ENCODE measurements at regions not wholly inside any gene's neighbourhood (a gene's known extent, or its start where the extent isn't known, plus 50 kb on each side); places are given as distances from the start of the nearest gene placed in this dataset.

DNA sequence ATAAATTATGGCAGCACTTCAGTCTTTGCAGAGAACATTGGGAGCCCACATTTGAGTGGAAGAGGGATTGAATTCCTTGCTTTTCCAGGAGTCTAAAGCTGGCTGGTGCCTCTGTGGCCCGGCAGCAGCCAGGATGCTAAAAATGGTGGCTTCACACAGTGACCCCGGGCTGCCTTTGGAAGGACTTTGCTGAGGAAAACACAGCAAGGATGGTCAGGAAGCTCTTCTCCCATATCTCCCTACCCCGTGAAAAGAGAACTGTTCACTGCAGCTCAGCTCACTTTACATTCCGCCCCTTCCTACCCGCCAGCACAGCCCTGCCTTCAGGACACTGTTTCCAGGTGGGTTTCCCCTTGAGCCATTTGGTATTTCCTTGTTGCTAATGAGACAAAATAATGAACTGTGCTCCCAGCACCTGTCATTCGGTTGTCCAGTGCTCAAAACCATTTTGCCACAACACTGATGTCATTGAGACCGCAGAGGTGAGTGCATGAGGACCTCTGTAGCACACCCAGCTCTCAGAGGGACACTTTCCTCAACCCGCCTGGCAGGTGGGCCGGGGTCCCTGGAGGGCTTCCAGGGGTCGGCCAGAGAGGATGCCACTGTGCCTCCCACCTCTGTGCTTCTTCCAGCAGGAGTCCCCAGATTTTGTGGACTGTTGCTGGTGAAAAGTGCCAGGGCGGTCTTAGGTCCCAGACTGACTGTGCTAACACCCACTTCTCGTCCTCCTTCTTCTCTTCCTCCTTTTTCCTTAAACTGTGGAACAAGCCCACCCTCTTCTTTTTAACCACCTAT is 255.7 kb upstream of the PPP2R2D start:
- WGBS (ENCODE audit: missing lambda C conversion rate), result 39% methylated on average over 12 of the region's 12 CpGs
- CTCF ChIA-PET, result no interaction called here
- FAIRE-seq (no peak), ATAC-seq (no peak), DNase-seq (ENCODE audit: low read depth in 1 of 2, low spot score in 1 of 2) (no peak)
- POLR2A ChIA-PET, result no interaction called here
- Histone ChIP-seq H3K9me3 (peaks cover 7% of the 10 kb centered on the region; the same call in 1 of the 3 replicates), H3K4me3 (no peak overlapping the region), H3K27ac (no peak overlapping the region), H3K4me1 (no peaks in the 10 kb centered on the region), H3K4me2 (no peak overlapping the region)
- TF ChIP-seq JUN (IDR thresholded peaks at IDR 0.05), result no peak
- no peak for TF ChIP-seq EHMT2 (IDR thresholded peaks at IDR 0.05; ENCODE audit: low read depth)
- no peak for TF ChIP-seq NPAS2 (CRISPR knock-in tag; IDR thresholded peaks at IDR 0.05; ENCODE audit: borderline replicate concordance)
- TF ChIP-seq ZSCAN20 (CRISPR knock-in tag; IDR thresholded peaks at IDR 0.05), result no peak
- no peak for TF ChIP-seq EHF (CRISPR knock-in tag; IDR thresholded peaks at IDR 0.05)
- TF ChIP-seq SMC3 (IDR thresholded peaks at IDR 0.05), result no peak
- TF ChIP-seq ESRRA (IDR thresholded peaks at IDR 0.05; ENCODE audit: borderline replicate concordance, low read length), result no peak
- TF ChIP-seq PHF8 (IDR thresholded peaks at IDR 0.05; ENCODE audit: borderline replicate concordance, low read depth), result no peak
- TF ChIP-seq HOXB13 (CRISPR knock-in tag; IDR thresholded peaks at IDR 0.05; ENCODE audit: low read depth), result no peak
- TF ChIP-seq ZNF302 (CRISPR knock-in tag; IDR thresholded peaks at IDR 0.05), result no peak
- TF ChIP-seq, protein P1, sequence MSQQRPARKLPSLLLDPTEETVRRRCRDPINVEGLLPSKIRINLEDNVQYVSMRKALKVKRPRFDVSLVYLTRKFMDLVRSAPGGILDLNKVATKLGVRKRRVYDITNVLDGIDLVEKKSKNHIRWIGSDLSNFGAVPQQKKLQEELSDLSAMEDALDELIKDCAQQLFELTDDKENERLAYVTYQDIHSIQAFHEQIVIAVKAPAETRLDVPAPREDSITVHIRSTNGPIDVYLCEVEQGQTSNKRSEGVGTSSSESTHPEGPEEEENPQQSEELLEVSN (IDR thresholded peaks at IDR 0.05; ENCODE audit: borderline replicate concordance, low read depth), result no peak
- TF ChIP-seq, protein P2, sequence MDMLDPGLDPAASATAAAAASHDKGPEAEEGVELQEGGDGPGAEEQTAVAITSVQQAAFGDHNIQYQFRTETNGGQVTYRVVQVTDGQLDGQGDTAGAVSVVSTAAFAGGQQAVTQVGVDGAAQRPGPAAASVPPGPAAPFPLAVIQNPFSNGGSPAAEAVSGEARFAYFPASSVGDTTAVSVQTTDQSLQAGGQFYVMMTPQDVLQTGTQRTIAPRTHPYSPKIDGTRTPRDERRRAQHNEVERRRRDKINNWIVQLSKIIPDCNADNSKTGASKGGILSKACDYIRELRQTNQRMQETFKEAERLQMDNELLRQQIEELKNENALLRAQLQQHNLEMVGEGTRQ (IDR thresholded peaks at IDR 0.05), result no peak
- no peak for TF ChIP-seq ZFP36 (IDR thresholded peaks at IDR 0.05; ENCODE audit: borderline replicate concordance, partially characterized antibody)
- TF ChIP-seq RNF2 (IDR thresholded peaks at IDR 0.05; ENCODE audit: borderline replicate concordance, low read depth), result no peak

DNA sequence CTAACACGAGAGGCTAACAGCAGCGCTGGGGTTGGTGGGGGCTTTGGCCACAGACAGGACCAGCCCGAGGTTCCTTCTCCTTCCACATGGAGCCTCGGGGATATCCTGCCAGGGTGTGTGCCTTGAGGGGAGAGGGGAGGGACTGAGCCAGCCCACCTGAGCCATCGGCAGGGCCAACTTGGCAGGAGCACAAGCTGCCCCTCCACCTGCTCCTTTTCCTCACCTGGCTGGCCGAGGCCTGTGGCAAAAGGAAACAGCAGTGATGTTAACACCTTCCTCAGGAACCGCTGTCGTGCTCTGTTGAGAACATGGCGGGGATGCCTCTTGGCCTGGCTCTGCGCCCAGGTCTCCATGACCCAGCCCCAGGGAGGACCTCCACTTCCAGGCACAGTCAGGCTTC is 255.1 kb upstream of the PPP2R2D start:
- ATAC-seq, result no peak
- no peak overlapping the region for H3K27ac ChIP-seq
- H3K4me1 ChIP-seq, result no peaks in the 10 kb centered on the region
- WGBS (ENCODE audit: missing lambda C conversion rate), result 36% methylated on average over 10 of the region's 10 CpGs
- ChIA-PET POLR2A (no interaction called here), CTCF (no interaction called here)
- H3K4me2 ChIP-seq, result no peak overlapping the region
- no peak for DNase-seq (ENCODE audit: low read depth in 1 of 2, low spot score in 1 of 2)
- FAIRE-seq, result no peak
- no peak overlapping the region for H3K4me3 ChIP-seq
- peaks cover 2% of the 10 kb centered on the region; the same call in 1 of the 3 replicates for H3K9me3 ChIP-seq
- no peak for TF ChIP-seq NR3C1 (IDR thresholded peaks at IDR 0.05)
- no peak for TF ChIP-seq RCOR1 (IDR thresholded peaks at IDR 0.05; ENCODE audit: low read depth, low read length)
- TF ChIP-seq, protein P3, sequence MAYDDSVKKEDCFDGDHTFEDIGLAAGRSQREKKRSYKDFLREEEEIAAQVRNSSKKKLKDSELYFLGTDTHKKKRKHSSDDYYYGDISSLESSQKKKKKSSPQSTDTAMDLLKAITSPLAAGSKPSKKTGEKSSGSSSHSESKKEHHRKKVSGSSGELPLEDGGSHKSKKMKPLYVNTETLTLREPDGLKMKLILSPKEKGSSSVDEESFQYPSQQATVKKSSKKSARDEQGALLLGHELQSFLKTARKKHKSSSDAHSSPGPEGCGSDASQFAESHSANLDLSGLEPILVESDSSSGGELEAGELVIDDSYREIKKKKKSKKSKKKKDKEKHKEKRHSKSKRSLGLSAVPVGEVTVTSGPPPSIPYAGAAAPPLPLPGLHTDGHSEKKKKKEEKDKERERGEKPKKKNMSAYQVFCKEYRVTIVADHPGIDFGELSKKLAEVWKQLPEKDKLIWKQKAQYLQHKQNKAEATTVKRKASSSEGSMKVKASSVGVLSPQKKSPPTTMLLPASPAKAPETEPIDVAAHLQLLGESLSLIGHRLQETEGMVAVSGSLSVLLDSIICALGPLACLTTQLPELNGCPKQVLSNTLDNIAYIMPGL (CRISPR knock-in tag; IDR thresholded peaks at IDR 0.05; ENCODE audit: borderline replicate concordance), result no peak
- TF ChIP-seq NFE2L2 (conservative IDR thresholded peaks at IDR 0.05; ENCODE audit: low read length), result no peak
- no peak for TF ChIP-seq ESRRA (IDR thresholded peaks at IDR 0.05; ENCODE audit: borderline replicate concordance, low read length)
- TF ChIP-seq RNF2 (IDR thresholded peaks at IDR 0.05; ENCODE audit: borderline replicate concordance, low read depth), result no peak
- TF ChIP-seq, protein P1 (IDR thresholded peaks at IDR 0.05; ENCODE audit: borderline replicate concordance, low read depth), result no peak
- TF ChIP-seq CHD4 (IDR thresholded peaks at IDR 0.05; ENCODE audit: borderline replicate concordance), result no peak
- TF ChIP-seq, protein P4, sequence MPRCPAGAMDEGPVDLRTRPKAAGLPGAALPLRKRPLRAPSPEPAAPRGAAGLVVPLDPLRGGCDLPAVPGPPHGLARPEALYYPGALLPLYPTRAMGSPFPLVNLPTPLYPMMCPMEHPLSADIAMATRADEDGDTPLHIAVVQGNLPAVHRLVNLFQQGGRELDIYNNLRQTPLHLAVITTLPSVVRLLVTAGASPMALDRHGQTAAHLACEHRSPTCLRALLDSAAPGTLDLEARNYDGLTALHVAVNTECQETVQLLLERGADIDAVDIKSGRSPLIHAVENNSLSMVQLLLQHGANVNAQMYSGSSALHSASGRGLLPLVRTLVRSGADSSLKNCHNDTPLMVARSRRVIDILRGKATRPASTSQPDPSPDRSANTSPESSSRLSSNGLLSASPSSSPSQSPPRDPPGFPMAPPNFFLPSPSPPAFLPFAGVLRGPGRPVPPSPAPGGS (IDR thresholded peaks at IDR 0.05), result no peak
- TF ChIP-seq KDM5A (IDR thresholded peaks at IDR 0.05), result no peak
- TF ChIP-seq CEBPB (IDR thresholded peaks at IDR 0.05), result no peak
- TF ChIP-seq MAFK (IDR thresholded peaks at IDR 0.05; ENCODE audit: partially characterized antibody), result no peak
- TF ChIP-seq NPAS2 (CRISPR knock-in tag; IDR thresholded peaks at IDR 0.05; ENCODE audit: borderline replicate concordance), result no peak
- TF ChIP-seq HOXB5 (CRISPR knock-in tag; IDR thresholded peaks at IDR 0.05), result no peak
- no peak for TF ChIP-seq EHMT2 (IDR thresholded peaks at IDR 0.05; ENCODE audit: low read depth)
- TF ChIP-seq BHLHE40 (IDR thresholded peaks at IDR 0.05; ENCODE audit: low read depth, low read length), result no peak
- TF ChIP-seq CBX8 (IDR thresholded peaks at IDR 0.05), result no peak
- TF ChIP-seq, protein P2 (IDR thresholded peaks at IDR 0.05), result no peak
